ENCODE measurements at regions not wholly inside any gene's neighbourhood (a gene's known extent, or its start where the extent isn't known, plus 50 kb on each side); places are given as distances from the start of the nearest gene placed in this dataset.

DNA sequence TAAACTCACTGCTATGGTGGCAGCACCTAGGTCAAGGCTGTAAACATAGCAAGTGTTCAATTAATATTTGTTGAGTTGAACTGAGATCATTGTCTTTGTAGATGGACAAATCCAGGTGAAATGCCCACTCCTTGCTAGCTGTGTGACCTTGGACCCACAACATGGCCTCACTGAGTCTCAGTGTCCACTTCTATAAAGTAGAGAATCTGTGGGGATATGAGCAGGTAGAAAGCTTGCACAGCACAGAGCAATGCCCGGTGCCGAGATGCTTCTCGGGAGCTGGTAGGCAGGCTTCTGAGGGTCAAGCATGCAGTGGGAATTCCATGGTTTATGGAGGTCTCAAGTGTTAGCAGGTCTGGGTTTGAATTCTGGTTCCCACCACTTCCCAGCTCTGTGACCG, 97.9 kb upstream of the SYT13 start:
- Mint-ChIP-seq H3K27me3 (ENCODE audit: low read depth in 3 of 3) (peaks cover 26 to 61% (median 36%) of the 10 kb centered on the region in 3 donors), H3K9me3 (peaks cover 0 to 3% (median 0%) of the 10 kb centered on the region in 7 donors), H3K4me3 (no peak overlapping the region), H3K27ac (no peak overlapping the region), H3K4me1 (peaks cover 18% of the 10 kb centered on the region), H3K36me3 (no peaks in the 10 kb centered on the region)
- no peaks in the 10 kb centered on the region for H4K20me1 ChIP-seq (ENCODE audit: insufficient read depth, low read length)
- H3K27me3 ChIP-seq (ENCODE audit: control insufficient read depth in 2 of 2, insufficient read depth in 2 of 2, low read length in 2 of 2) = peaks cover 3 to 13% of the 10 kb centered on the region in 2 donors
- H3K9me3 ChIP-seq (replicated peaks in 1 of 2; ENCODE audit: control insufficient read depth in 1 of 2, insufficient read depth in 1 of 2, low read length in 2 of 2) = no peaks in the 10 kb centered on the region
- peaks cover 12 to 13% of the 10 kb centered on the region in 2 donors for H3K4me1 ChIP-seq (ENCODE audit: control insufficient read depth in 1 of 2, insufficient read depth in 2 of 2, low read length in 2 of 2)
- no peak overlapping the region for H3K4me3 ChIP-seq (replicated peaks in 1 of 3; ENCODE audit: low read depth in 2 of 3, low read length in 3 of 3)
- no peaks in the 10 kb centered on the region for H3K36me3 ChIP-seq (replicated peaks in 1 of 2; ENCODE audit: control insufficient read depth in 1 of 2, insufficient read depth in 2 of 2, low read length in 2 of 2)
- H2AFZ ChIP-seq (ENCODE audit: insufficient read depth, low read depth, low read length, poor library complexity, severe bottlenecking) = no peak overlapping the region
- no peak overlapping the region for H3K9ac ChIP-seq (ENCODE audit: insufficient read depth, low read length, poor library complexity, severe bottlenecking)
- TF ChIP-seq, protein P1, sequence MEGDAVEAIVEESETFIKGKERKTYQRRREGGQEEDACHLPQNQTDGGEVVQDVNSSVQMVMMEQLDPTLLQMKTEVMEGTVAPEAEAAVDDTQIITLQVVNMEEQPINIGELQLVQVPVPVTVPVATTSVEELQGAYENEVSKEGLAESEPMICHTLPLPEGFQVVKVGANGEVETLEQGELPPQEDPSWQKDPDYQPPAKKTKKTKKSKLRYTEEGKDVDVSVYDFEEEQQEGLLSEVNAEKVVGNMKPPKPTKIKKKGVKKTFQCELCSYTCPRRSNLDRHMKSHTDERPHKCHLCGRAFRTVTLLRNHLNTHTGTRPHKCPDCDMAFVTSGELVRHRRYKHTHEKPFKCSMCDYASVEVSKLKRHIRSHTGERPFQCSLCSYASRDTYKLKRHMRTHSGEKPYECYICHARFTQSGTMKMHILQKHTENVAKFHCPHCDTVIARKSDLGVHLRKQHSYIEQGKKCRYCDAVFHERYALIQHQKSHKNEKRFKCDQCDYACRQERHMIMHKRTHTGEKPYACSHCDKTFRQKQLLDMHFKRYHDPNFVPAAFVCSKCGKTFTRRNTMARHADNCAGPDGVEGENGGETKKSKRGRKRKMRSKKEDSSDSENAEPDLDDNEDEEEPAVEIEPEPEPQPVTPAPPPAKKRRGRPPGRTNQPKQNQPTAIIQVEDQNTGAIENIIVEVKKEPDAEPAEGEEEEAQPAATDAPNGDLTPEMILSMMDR (IDR thresholded peaks at IDR 0.05) = no peak
- 80% methylated on average over 2 of the region's 4 CpGs for WGBS (ENCODE audit: insufficient coverage)
- H3K27ac ChIP-seq (ENCODE audit: low read depth in 1 of 2, low read length in 2 of 2) = no peak overlapping the region
- intact Hi-C loops (cut with micrococcal nuclease) = no loop called here
- no peak for DNase-seq
- no peak overlapping the region for H3K4me2 ChIP-seq (replicated peaks; ENCODE audit: extremely low read depth, low read length, poor library complexity, severe bottlenecking)
- no peaks in the 10 kb centered on the region for H3K79me2 ChIP-seq (ENCODE audit: insufficient read depth, low read length)

DNA sequence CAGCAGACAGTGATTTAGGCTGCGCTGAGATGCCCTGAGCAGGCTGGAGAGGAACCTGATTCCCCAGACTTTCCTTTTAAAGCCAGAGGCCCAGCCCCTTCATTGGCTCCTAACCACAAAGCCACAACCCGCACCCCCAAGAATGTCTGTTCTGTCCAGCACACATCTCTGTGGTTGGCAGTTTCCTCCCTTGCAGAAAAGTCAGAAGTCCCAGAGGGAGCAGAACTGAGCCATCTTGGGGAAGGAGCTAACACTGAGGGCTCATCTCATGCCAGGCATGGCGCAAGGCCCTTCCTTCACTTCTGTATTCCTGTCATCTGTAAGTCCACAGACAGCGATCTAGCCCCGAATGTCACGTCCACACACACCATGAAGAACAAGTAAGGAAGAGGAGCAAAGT, 97.1 kb upstream of the SYT13 start:
- no peaks in the 10 kb centered on the region for H4K20me1 ChIP-seq (ENCODE audit: insufficient read depth, low read length)
- no peak overlapping the region for H3K27ac ChIP-seq (ENCODE audit: low read depth in 1 of 2, low read length in 2 of 2)
- H3K4me3 ChIP-seq (replicated peaks in 1 of 3; ENCODE audit: low read depth in 2 of 3, low read length in 3 of 3) = no peak overlapping the region
- Mint-ChIP-seq H3K4me3 (no peak overlapping the region), H3K27ac (peak overlapping the region in 1 of 7 donors; percentile 25), H3K36me3 (no peaks in the 10 kb centered on the region), H3K9me3 (peaks cover 0 to 3% (median 0%) of the 10 kb centered on the region in 7 donors), H3K27me3 (ENCODE audit: low read depth in 3 of 3) (peaks cover 27 to 60% (median 40%) of the 10 kb centered on the region in 3 donors), H3K4me1 (peaks cover 18% of the 10 kb centered on the region)
- intact Hi-C loops (cut with micrococcal nuclease) = no loop called here
- no peak overlapping the region for H3K4me2 ChIP-seq (replicated peaks; ENCODE audit: extremely low read depth, low read length, poor library complexity, severe bottlenecking)
- H3K4me1 ChIP-seq (ENCODE audit: control insufficient read depth in 1 of 2, insufficient read depth in 2 of 2, low read length in 2 of 2) = peaks cover 12 to 13% of the 10 kb centered on the region in 2 donors
- DNase-seq = peak in 1 of 3 donors; percentile 8
- 0% methylated on average over 2 of the region's 6 CpGs for WGBS (ENCODE audit: insufficient coverage)
- no peaks in the 10 kb centered on the region for H3K9me3 ChIP-seq (replicated peaks in 1 of 2; ENCODE audit: control insufficient read depth in 1 of 2, insufficient read depth in 1 of 2, low read length in 2 of 2)
- no peak overlapping the region for H2AFZ ChIP-seq (ENCODE audit: insufficient read depth, low read depth, low read length, poor library complexity, severe bottlenecking)
- H3K79me2 ChIP-seq (ENCODE audit: insufficient read depth, low read length) = no peaks in the 10 kb centered on the region
- TF ChIP-seq, protein P1 (IDR thresholded peaks at IDR 0.05) = no peak
- no peaks in the 10 kb centered on the region for H3K36me3 ChIP-seq (replicated peaks in 1 of 2; ENCODE audit: control insufficient read depth in 1 of 2, insufficient read depth in 2 of 2, low read length in 2 of 2)
- no peak overlapping the region for H3K9ac ChIP-seq (ENCODE audit: insufficient read depth, low read length, poor library complexity, severe bottlenecking)
- H3K27me3 ChIP-seq (ENCODE audit: control insufficient read depth in 2 of 2, insufficient read depth in 2 of 2, low read length in 2 of 2) = peaks cover 3 to 13% of the 10 kb centered on the region in 2 donors
